ENCODE measurements at regions not wholly inside any gene's neighbourhood (a gene's known extent, or its start where the extent isn't known, plus 50 kb on each side); places are given as distances from the start of the nearest gene placed in this dataset.

- no peak for TF ChIP-seq CTCF (IDR thresholded peaks at IDR 0.05)
- TF ChIP-seq POLR2A (IDR thresholded peaks at IDR 0.05): no peak
These were observed 574.3 kb upstream of the CA10 start for GRCh38 chr17:52732841-52733240.
